Keratinocyte (primary cell): ENCODE measurements at regions not wholly inside any gene's neighbourhood (a gene's known extent, or its start where the extent isn't known, plus 50 kb on each side); places are given as distances from the start of the nearest gene placed in this dataset.

Experiments
- EZH2 ChIP-seq: IDR thresholded peaks from one replicate; pipeline ENCODE4 v1.6.1; 2012; ENCODE audit warnings: inconsistent platforms, mild to moderate bottlenecking, low read length, moderate library complexity
- TF ChIP-seq, protein P1 (sequence below), 3 experiments: IDR thresholded peaks in 1 of 3; conservative IDR thresholded peaks in 1 of 3; optimal IDR thresholded peaks in 1 of 3; 2 replicates in 2 of 3; 3 replicates in 1 of 3; pipeline versions ENCODE3 to v1.5.1; 2011; ENCODE audit warnings: low read length in 3 of 3, mild to moderate bottlenecking in 3 of 3, moderate library complexity in 2 of 3, control low read depth in 1 of 3, inconsistent platforms in 1 of 3; ENCODE audit not compliant: insufficient read depth in 2 of 3; ENCODE audit errors: extremely low read depth in 1 of 3

DNA sequence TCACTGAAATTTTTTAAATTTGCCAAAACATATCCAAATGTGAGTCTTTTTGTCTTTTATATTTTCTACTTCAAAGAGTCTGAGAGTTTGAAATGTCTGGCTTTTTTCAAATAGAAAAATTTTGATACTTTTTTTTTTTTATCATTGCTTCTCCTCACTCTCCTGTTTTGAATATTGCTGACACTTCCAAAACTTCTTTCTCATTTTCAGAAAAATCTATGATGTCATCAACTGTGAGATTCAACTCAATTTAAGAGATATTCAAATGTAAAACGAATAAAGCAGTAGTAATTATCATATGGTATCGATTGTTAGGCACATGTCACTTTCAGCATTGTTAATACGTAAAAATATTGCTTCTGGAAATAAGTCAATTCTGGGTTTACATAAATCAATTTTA lies 505.8 kb upstream of the STEAP1 start:
- TF ChIP-seq, protein P1, sequence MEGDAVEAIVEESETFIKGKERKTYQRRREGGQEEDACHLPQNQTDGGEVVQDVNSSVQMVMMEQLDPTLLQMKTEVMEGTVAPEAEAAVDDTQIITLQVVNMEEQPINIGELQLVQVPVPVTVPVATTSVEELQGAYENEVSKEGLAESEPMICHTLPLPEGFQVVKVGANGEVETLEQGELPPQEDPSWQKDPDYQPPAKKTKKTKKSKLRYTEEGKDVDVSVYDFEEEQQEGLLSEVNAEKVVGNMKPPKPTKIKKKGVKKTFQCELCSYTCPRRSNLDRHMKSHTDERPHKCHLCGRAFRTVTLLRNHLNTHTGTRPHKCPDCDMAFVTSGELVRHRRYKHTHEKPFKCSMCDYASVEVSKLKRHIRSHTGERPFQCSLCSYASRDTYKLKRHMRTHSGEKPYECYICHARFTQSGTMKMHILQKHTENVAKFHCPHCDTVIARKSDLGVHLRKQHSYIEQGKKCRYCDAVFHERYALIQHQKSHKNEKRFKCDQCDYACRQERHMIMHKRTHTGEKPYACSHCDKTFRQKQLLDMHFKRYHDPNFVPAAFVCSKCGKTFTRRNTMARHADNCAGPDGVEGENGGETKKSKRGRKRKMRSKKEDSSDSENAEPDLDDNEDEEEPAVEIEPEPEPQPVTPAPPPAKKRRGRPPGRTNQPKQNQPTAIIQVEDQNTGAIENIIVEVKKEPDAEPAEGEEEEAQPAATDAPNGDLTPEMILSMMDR (optimal IDR thresholded peaks at IDR 0.05 in 1 of 3, IDR thresholded peaks at IDR 0.05 in 1 of 3, conservative IDR thresholded peaks at IDR 0.05 in 1 of 3; ENCODE audit: extremely low read depth in 1 of 3, insufficient read depth in 2 of 3, low read length in 3 of 3) = no peak
- no peak for TF ChIP-seq EZH2
